ENCODE measurements at regions not wholly inside any gene's neighbourhood (a gene's known extent, or its start where the extent isn't known, plus 50 kb on each side); places are given as distances from the start of the nearest gene placed in this dataset.

DNA sequence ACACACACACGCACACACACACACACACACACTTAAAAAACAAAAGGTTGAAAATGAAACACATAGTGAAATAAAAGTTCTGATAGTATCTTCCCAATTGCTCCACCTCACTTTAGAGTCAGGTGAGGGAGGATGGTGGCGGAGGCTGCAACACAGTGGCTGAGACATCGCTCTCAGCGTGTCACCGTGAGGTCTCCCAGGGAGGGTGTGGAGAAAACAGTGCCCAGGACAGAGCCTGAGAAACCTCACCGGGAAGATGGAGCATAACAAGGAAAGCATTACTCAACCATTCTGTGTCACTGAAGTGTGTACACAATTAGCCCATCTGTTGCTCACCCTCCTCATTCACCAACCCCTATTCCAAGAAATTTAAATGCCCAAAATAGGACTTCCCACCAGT, 111.4 kb upstream of the USP29 start:
- TF ChIP-seq, protein P1, sequence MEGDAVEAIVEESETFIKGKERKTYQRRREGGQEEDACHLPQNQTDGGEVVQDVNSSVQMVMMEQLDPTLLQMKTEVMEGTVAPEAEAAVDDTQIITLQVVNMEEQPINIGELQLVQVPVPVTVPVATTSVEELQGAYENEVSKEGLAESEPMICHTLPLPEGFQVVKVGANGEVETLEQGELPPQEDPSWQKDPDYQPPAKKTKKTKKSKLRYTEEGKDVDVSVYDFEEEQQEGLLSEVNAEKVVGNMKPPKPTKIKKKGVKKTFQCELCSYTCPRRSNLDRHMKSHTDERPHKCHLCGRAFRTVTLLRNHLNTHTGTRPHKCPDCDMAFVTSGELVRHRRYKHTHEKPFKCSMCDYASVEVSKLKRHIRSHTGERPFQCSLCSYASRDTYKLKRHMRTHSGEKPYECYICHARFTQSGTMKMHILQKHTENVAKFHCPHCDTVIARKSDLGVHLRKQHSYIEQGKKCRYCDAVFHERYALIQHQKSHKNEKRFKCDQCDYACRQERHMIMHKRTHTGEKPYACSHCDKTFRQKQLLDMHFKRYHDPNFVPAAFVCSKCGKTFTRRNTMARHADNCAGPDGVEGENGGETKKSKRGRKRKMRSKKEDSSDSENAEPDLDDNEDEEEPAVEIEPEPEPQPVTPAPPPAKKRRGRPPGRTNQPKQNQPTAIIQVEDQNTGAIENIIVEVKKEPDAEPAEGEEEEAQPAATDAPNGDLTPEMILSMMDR (conservative IDR thresholded peaks at IDR 0.05), result no peak
- no peak for TF ChIP-seq ZFX (IDR thresholded peaks at IDR 0.05)

All from C4-2B (cell line).